Rectal smooth muscle tissue (tissue), 1 donor: ENCODE measurements at regions not wholly inside any gene's neighbourhood (a gene's known extent, or its start where the extent isn't known, plus 50 kb on each side); places are given as distances from the start of the nearest gene placed in this dataset.
"Not testable (repeated sequence)": the region's sequence is repeated elsewhere in the genome, so short reads cannot be mapped to it uniquely, and the experiment has no call there.

ENCODE experiments used
- H3K27ac ChIP-seq: one replicate; pipeline ENCODE4 v1.7.0; 2013; ENCODE audit warnings: low read depth, low read length, inconsistent platforms
- H3K27me3 ChIP-seq: one replicate; pipeline ENCODE4 v1.7.0; 2013; ENCODE audit warnings: low read length; ENCODE audit not compliant: control insufficient read depth, insufficient read depth
- H3K36me3 ChIP-seq: one replicate; pipeline ENCODE4 v1.7.0; 2013; ENCODE audit warnings: low read length; ENCODE audit not compliant: control insufficient read depth, insufficient read depth
- H3K4me1 ChIP-seq: one replicate; pipeline ENCODE4 v1.7.0; 2013; ENCODE audit warnings: low read length; ENCODE audit not compliant: control insufficient read depth, insufficient read depth
- H3K4me3 ChIP-seq: one replicate; pipeline ENCODE4 v1.7.0; 2013; ENCODE audit warnings: low read length
- H3K9ac ChIP-seq: one replicate; pipeline ENCODE4 v1.7.0; 2013; ENCODE audit warnings: low read length

GRCh38 chr13:50755862-50756685, 87.4 kb downstream of the DLEU7 start:
- not testable (repeated sequence) for H3K4me3 ChIP-seq, H3K9ac ChIP-seq, H3K27me3 ChIP-seq, H3K4me1 ChIP-seq, H3K36me3 ChIP-seq, H3K27ac ChIP-seq

GRCh38 chr13:50757008-50757407, 86.5 kb downstream of the DLEU7 start:
- H3K4me1 ChIP-seq = no peaks in the 10 kb centered on the region

GRCh38 chr13:50758796-50759195, 84.7 kb downstream of the DLEU7 start:
- Histone ChIP-seq H3K27me3 (no peaks in the 10 kb centered on the region), H3K27ac (no peak overlapping the region), H3K36me3 (no peaks in the 10 kb centered on the region), H3K4me1 (no peaks in the 10 kb centered on the region), H3K4me3 (no peak overlapping the region), H3K9ac (no peak overlapping the region)

More at GRCh38 chr13:50757008-50757407, 86.5 kb downstream of the DLEU7 start:
- Histone ChIP-seq H3K27ac (no peak overlapping the region), H3K36me3 (no peaks in the 10 kb centered on the region), H3K27me3 (no peaks in the 10 kb centered on the region), H3K9ac (no peak overlapping the region), H3K4me3 (no peak overlapping the region)

GRCh38 chr13:50760751-50761150, 82.7 kb downstream of the DLEU7 start:
- H3K27me3 ChIP-seq = no peaks in the 10 kb centered on the region
- H3K36me3 ChIP-seq = no peaks in the 10 kb centered on the region
- no peak overlapping the region for H3K27ac ChIP-seq
- no peaks in the 10 kb centered on the region for H3K4me1 ChIP-seq
- no peak overlapping the region for H3K4me3 ChIP-seq
- H3K9ac ChIP-seq = no peak overlapping the region

DNA sequence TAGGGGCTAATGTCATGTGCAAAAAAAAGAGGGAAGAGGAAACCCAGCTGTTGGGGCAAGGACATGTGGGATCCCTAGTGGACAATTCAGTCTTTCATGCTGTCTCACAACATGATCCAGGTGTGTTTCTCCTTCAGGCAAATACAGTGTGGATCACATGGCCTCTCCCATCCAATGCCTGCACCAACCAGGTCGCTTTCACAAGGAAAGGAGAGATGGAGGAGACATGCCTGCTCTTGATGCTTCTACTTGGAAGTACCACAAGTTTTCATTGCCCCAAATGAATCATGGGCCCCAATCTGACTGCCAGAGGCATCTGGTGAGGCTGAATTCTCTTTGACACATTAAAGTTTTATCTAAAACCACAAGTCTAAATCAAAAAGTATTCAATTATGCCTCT, 82.1 kb downstream of the DLEU7 start:
- Histone ChIP-seq H3K27ac (no peak overlapping the region), H3K9ac (no peak overlapping the region), H3K36me3 (no peaks in the 10 kb centered on the region), H3K27me3 (no peaks in the 10 kb centered on the region), H3K4me1 (no peaks in the 10 kb centered on the region), H3K4me3 (no peak overlapping the region)

GRCh38 chr13:50762969-50763567, 80.4 kb downstream of the DLEU7 start:
- no peak overlapping the region for H3K27ac ChIP-seq

GRCh38 chr13:50766013-50766412, 77.5 kb downstream of the DLEU7 start:
- Histone ChIP-seq H3K36me3 (no peaks in the 10 kb centered on the region), H3K27me3 (no peaks in the 10 kb centered on the region), H3K9ac (no peak overlapping the region), H3K4me3 (no peak overlapping the region), H3K4me1 (no peaks in the 10 kb centered on the region), H3K27ac (no peak overlapping the region)

More at GRCh38 chr13:50762969-50763567, 80.4 kb downstream of the DLEU7 start:
- Histone ChIP-seq H3K36me3 (no peaks in the 10 kb centered on the region), H3K27me3 (no peaks in the 10 kb centered on the region), H3K9ac (no peak overlapping the region), H3K4me1 (no peaks in the 10 kb centered on the region), H3K4me3 (no peak overlapping the region)

GRCh38 chr13:50766695-50767094, 76.8 kb downstream of the DLEU7 start:
- no peak overlapping the region for H3K9ac ChIP-seq
- H3K4me1 ChIP-seq = no peaks in the 10 kb centered on the region
- no peaks in the 10 kb centered on the region for H3K27me3 ChIP-seq
- no peak overlapping the region for H3K4me3 ChIP-seq
- no peaks in the 10 kb centered on the region for H3K36me3 ChIP-seq
- H3K27ac ChIP-seq = no peak overlapping the region

DNA sequence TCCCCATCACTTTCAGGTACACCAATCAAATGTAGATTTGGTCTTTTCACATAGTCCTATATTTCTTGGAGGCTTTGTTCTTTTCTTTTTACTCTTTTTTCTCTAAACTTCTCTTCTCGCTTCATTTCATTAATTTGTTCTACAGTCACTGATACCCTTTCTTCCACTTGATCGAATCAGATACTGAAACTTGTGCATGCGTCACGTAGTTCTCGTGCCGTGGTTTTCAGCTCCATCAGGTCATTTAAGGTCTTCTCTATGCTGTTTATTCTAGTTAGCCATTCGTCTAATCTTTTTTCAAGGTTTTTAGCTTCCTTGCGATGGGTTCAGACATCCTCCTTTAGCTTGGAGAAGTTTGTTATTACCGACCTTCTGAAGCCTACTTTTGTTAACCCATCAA, 70.6 kb downstream of the DLEU7 start:
- H3K4me1 ChIP-seq, H3K36me3 ChIP-seq, H3K27ac ChIP-seq, H3K9ac ChIP-seq, H3K4me3 ChIP-seq, H3K27me3 ChIP-seq: not testable (repeated sequence)
